Breast epithelium (tissue), 4 donors: ENCODE measurements at regions not wholly inside any gene's neighbourhood (a gene's known extent, or its start where the extent isn't known, plus 50 kb on each side); places are given as distances from the start of the nearest gene placed in this dataset.

Experiments used
- DNase-seq, 2 donors: peaks; one replicate each; pipeline ENCODE4 v3.0.0-alpha.2; 2019; ENCODE audit warnings: low spot score in 2 of 2
- H3K27ac ChIP-seq, 2 donors: fragments of 200-600 bp; sonication (generic) in 1 of 2; one replicate each; pipeline ENCODE4 v1.5.1; 2016 to 2019; ENCODE audit warnings: mild to moderate bottlenecking in 1 of 2
- H3K27me3 ChIP-seq, 2 donors: fragments of 200-600 bp; sonication (generic) in 1 of 2; one replicate each; pipeline versions ENCODE4 v1.5.1 to v1.6.0; 2017 to 2019; ENCODE audit warnings: control low read depth in 1 of 2, mild to moderate bottlenecking in 1 of 2
- H3K36me3 ChIP-seq: fragments of 200-600 bp; one replicate; pipeline ENCODE4 v1.5.1; 2019
- H3K4me1 ChIP-seq, 2 donors: fragments of 200-600 bp; sonication (generic); one replicate each; pipeline ENCODE4 v1.5.1; 2016 to 2019; ENCODE audit warnings: control low read depth in 1 of 2
- H3K4me3 ChIP-seq, 3 donors: fragments of 200-600 bp; sonication (generic); 1 replicate in 2 of 3; 2 replicates in 1 of 3; pipeline ENCODE4 v1.5.1; 2016 to 2019; ENCODE audit warnings: mild to moderate bottlenecking in 3 of 3, moderate library complexity in 2 of 3
- H3K9me3 ChIP-seq, 2 donors: fragments of 200-600 bp; sonication (generic) in 1 of 2; one replicate each; pipeline ENCODE4 v1.5.1; 2016 to 2019; ENCODE audit warnings: control low read depth in 1 of 2
- CTCF ChIP-seq, 3 donors: fragments of 450-650 bp; IDR thresholded peaks; one replicate each; pipeline ENCODE4 v1.5.1; 2016 to 2017; ENCODE audit warnings: antibody characterized with exemption in 3 of 3, mild to moderate bottlenecking in 3 of 3, moderate library complexity in 3 of 3
- POLR2A ChIP-seq: fragments of 450-650 bp; IDR thresholded peaks from one replicate; pipeline ENCODE4 v1.6.1; 2016; ENCODE audit warnings: antibody characterized with exemption, mild to moderate bottlenecking, moderate library complexity
- POLR2AphosphoS5 ChIP-seq, 3 donors: sonication (generic); formaldehyde crosslinking; IDR thresholded peaks; one replicate each; pipeline ENCODE4 v1.6.1; 2017; ENCODE audit warnings: antibody characterized with exemption in 3 of 3
- intact Hi-C: fragments of 100-400 bp; cut with DNase I; formaldehyde crosslinking; loops from one replicate; pipeline ENCODE4 v1.15.1; 2023; ENCODE audit warnings: low total_unique reads

DNA sequence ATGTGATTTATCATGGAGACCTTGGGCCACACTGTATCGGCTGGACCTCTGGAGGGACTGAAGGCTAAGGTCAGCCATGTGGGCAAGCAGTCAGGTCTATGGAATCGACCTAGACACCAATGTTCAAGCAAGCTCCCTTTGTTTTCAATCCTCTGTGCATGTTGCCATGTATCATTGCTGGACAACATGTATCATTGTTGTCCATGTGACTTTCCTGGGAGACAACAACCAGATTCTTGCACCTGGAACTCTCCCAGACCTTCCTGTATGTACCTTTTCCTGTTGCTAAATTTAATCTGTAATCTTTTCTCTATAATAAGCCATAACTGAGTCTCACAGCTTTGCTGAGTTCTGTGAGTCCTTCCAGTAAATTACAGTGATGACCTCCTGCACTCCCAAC lies 329.4 kb upstream of the BOD1L1 start:
- no peak for DNase-seq
- TF ChIP-seq POLR2A: no peak
- TF ChIP-seq POLR2AphosphoS5 (IDR thresholded peaks at IDR 0.05): no peak
- TF ChIP-seq CTCF (IDR thresholded peaks at IDR 0.05): no peak
- intact Hi-C loops: no loop called here

DNA sequence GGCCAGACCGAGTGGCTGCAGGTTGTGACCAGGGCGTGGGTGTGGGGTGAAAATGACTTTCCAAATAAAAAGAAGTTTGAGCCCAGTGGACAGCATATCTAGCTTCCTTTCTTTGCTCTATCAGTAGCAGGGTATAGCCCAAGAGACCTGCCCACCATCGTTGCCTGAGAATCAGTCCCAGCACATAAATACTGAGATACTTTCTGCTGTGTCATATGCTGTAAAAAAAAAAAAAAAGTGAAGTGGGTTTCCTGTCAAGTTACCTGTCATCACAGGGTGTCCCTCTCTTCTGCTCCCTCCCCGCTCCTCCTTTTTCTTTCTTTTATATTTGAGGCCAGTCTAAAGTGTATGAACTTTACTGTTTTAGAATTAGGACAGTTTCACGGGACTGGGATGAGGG lies 330.3 kb upstream of the BOD1L1 start:
- Histone ChIP-seq H3K27ac (no peak overlapping the region), H3K4me1 (no peaks in the 10 kb centered on the region), H3K4me3 (no peak overlapping the region), H3K27me3 (no peaks in the 10 kb centered on the region), H3K9me3 (no peaks in the 10 kb centered on the region), H3K36me3 (no peaks in the 10 kb centered on the region)
- intact Hi-C loops: no loop called here
- DNase-seq: no peak
- no peak for TF ChIP-seq POLR2A
- TF ChIP-seq CTCF (IDR thresholded peaks at IDR 0.05): no peak
- no peak for TF ChIP-seq POLR2AphosphoS5 (IDR thresholded peaks at IDR 0.05)

More for the DNA sequence above, 329.4 kb upstream of the BOD1L1 start:
- H3K27me3 ChIP-seq: no peaks in the 10 kb centered on the region
- no peaks in the 10 kb centered on the region for H3K9me3 ChIP-seq
- no peak overlapping the region for H3K27ac ChIP-seq
- no peak overlapping the region for H3K4me3 ChIP-seq
- H3K36me3 ChIP-seq: no peaks in the 10 kb centered on the region
- no peaks in the 10 kb centered on the region for H3K4me1 ChIP-seq

DNA sequence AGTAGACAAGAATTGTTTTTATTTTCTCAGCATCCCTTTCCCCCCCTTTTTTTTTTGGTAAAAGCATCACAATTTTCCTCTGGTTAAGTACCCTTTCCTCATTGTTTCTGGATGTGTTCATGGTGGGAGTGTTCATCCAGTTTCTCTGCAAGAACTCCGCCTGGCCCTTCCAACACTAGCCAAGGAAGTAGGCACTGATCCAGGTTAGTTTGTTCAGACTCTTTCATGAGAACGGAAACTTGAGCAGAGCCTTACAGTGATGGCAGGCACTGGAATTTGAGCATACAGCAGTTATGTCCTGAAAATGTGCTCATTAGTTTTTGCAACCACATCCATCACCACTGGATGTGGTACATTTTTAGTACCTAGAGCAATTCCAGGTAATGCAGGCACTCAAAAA lies 336.1 kb upstream of the BOD1L1 start:
- intact Hi-C loops: no loop called here
- no peaks in the 10 kb centered on the region for H3K9me3 ChIP-seq
- H3K4me3 ChIP-seq: no peak overlapping the region
- TF ChIP-seq POLR2A: no peak
- no peak for TF ChIP-seq CTCF (IDR thresholded peaks at IDR 0.05)
- no peak for TF ChIP-seq POLR2AphosphoS5 (IDR thresholded peaks at IDR 0.05)
- H3K36me3 ChIP-seq: no peaks in the 10 kb centered on the region
- H3K27ac ChIP-seq: no peak overlapping the region
- DNase-seq: no peak
- no peaks in the 10 kb centered on the region for H3K4me1 ChIP-seq
- H3K27me3 ChIP-seq: no peaks in the 10 kb centered on the region

- Histone ChIP-seq H3K27ac (no peak overlapping the region), H3K4me1 (no peaks in the 10 kb centered on the region), H3K27me3 (no peaks in the 10 kb centered on the region), H3K9me3 (no peaks in the 10 kb centered on the region), H3K36me3 (no peaks in the 10 kb centered on the region), H3K4me3 (no peak overlapping the region)
- no peak for DNase-seq
- intact Hi-C loops: no loop called here
- TF ChIP-seq CTCF (IDR thresholded peaks at IDR 0.05) (no peak), POLR2AphosphoS5 (IDR thresholded peaks at IDR 0.05) (no peak), POLR2A (no peak)
Observed at GRCh38 chr4:13966231-13967195, 339.0 kb upstream of the BOD1L1 start.

DNA sequence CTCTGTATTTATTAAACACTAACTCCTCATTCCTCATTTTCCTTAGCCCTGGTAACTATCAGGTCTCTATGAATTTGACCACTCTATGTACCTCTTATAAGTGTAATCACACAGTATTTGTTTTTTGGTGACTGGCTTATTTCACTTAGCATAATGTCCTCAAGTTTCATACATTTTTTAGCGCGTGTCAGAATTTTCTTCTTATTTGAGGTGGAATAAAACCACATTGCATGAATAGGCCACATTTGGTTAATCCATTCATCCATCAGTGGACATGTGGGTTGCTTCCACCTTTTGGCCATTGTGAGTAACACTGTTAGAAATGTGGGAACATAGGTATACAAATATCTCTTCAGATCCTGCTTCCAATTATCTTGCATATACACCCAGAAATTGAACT lies 341.2 kb upstream of the BOD1L1 start:
- H3K27me3 ChIP-seq: no peaks in the 10 kb centered on the region
- no peak overlapping the region for H3K27ac ChIP-seq
- H3K4me1 ChIP-seq: no peaks in the 10 kb centered on the region
- H3K9me3 ChIP-seq: no peaks in the 10 kb centered on the region
- intact Hi-C loops: no loop called here
- H3K36me3 ChIP-seq: no peaks in the 10 kb centered on the region
- no peak overlapping the region for H3K4me3 ChIP-seq
- TF ChIP-seq POLR2A (no peak), CTCF (IDR thresholded peaks at IDR 0.05) (no peak), POLR2AphosphoS5 (IDR thresholded peaks at IDR 0.05) (no peak)
- no peak for DNase-seq
